Right forelimb (tissue), 1 donor: ENCODE measurements at regions not wholly inside any gene's neighbourhood (a gene's known extent, or its start where the extent isn't known, plus 50 kb on each side); places are given as distances from the start of the nearest gene placed in this dataset.

Experiments used
- DNase-seq: peaks from one replicate; pipeline ENCODE4 v3.0.0-alpha.2; 2018

DNA sequence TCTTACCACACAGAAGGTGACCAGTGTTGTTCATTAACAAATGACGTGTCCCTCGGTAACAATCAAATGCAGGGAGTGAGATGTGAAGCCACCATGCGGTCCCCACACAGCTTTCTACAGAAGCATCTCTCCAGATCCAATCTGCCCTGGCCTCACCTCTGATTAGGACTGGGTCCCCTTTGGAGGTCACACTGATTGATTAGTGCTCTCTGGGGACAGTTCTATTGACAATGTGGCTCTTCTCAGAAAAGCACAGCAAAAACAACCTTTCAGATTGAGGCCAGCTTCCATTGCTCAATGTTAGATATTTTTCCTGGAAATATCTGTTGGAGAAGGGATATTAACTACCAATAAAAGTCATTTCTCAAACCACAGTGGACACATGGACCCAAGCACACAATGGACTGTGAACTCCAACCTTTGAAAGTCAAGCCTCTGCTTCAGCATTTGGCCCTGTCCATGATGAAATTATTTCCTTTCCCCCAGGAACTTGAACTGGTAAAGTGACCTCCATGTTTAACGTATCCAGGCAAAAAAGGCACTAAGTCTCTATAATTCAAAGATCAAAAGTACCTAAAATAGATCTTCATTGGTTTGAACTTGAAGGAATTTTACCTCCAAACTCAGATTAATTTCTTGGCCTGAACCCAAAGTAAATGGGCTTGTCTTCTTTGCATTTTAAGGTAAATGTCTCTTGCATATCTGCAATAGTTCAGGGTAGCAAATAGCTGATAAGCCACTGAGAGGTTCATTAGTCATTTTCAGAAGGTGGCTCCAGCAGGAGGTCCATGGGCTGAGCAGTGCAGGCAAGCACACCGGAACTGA lies 118.5 kb downstream of the FOXA2 start:
- no peak for DNase-seq

DNA sequence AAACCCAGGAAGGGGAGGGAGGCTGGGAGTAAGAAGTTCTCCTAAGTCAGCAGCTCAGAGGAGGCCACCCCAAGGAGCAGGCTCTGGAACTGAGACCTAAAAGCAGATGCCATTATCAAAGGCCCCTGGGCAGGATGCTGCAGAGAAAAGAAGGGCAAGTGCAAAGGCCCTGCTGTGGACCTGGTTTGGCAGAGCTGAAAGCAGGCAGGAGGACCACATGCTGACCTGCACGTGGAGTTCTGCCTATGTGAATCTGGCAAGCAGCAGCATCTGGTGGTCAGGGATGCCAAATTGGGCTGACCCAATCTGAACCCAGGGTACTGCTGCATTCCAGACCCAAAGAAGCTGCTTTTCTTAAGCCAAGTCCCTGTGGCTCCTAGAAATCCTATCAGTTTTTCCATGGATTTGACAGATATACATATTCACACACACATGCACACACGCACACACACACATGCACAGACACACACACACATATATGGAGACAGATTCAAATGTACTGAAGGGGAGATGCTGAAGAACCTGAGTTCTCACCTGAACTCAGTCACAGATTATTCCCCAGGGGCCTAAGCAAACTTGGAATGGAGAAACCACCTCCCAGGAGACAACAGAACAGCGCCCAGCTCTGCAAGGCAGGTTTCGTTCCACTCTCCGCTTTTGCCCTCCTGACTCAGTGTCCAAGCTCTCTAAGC lies 119.9 kb downstream of the FOXA2 start:
- no peak for DNase-seq

DNA sequence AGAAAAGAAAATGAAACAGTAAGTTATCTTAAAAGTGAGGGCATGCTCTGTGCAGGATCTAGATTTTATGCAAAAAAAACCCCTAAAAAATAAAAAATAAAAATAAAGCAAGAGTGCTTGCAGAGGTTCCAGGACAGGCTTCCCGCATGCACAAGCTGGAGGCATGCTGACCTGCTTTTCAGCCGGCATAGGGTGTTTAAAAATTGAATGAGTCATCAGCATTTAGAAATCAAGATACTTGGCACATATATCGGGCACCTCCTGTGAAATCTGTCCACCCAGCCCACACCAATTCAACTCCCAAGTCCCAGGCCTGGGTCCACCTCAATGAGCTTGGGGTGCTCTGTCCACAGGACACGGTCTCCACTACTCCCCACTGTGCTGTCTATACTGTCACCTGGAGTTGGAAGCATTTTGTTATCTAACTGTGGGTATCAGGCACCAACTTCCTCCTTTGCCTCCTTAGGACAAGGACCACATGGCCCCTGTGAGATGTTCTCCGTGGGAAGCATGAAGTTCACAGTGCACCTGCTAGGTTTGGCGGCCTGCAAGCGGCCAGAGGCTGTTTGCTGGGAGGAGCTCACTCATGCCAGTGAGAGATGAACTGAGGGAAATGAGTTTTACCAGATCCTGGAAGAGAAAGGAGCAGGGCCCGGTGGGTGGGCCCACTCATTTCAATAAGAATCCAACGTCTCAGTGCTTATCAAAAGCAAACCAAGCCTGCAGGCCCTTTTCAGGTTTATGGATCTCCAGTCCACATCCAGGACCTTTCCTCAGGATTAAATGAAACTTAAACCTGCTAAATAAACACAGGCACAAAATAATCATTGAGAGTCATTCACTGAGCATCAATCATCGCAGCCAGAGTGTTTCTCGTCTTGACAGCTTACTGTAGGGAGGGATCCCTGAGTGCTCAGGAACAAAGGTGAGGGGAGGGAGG lies 121.1 kb downstream of the FOXA2 start:
- no peak for DNase-seq

DNA sequence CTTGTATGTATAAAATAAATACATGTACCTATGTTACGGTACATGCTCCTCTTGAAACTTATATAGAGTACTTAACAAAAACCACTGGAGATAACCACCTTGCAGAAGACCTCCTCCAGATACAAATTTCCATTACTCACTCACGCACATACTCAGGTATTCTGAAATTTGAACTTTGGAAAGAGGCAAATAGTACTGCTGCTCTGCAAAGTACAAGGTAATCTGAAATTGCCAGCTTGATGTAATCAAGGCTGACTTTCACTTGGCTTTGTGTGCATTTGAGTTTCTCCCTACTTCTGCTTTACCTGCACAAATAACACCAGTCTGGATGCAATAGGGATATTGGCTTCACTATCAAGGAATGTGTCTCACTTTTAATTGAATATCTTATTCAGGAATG lies 123.6 kb downstream of the FOXA2 start:
- no peak for DNase-seq

DNA sequence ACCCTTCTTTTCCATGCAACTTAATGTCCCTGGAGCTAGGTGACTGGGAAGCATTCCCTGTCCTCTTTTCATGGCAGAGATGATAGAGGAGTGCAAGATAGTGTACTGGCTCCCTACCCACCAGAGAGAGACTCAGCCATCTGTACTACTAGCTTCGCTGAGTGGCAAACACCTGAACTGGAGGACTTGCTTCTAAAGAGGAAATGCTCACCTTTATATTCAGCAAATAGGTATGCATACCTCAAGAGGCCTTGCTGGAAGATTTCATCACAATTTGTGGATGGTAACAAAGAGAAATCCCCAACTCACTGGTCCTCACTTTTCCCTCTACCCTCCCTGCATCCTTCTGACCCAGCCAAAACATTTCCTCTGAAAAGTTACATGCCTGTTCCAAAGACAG lies 124.1 kb downstream of the FOXA2 start:
- DNase-seq = no peak

DNA sequence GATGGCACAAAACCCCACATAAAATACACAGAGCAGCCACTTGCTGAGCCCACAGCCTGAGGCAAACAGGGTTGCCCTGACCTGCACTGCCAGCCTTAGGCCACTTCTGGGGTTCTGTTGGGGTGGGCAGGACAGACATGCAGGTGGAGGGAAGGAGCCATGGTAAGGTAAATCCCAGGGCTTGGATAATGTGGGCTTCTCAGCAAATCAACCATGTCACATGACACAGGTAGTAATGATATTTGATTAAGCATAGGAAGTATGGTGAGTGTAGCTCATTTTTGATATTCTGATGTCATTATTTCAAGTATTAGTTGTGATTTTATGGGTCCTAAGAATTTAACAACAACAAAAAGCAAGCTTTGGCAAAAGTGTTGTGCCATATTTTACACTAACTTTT lies 124.6 kb downstream of the FOXA2 start:
- no peak for DNase-seq

DNA sequence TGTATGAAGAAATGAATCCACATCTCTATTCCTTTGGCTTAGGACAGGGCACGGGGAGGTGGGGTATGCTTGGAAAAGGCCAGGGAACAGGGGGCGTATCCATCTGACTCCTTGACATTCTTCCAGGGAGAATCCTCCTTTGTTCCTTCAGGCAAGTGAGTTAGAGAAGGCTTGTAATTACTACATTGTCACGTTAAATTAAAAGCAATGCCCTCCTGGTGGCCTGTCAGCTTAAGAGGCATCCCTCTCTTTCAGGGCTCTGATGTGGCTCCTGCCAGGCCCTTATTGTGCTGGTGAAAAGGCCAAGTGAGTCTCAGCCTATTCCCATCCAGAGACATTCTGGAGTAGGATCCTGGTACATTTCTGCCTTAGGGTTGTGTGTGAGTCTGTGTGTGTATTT lies 128.3 kb downstream of the FOXA2 start:
- no peak for DNase-seq

DNA sequence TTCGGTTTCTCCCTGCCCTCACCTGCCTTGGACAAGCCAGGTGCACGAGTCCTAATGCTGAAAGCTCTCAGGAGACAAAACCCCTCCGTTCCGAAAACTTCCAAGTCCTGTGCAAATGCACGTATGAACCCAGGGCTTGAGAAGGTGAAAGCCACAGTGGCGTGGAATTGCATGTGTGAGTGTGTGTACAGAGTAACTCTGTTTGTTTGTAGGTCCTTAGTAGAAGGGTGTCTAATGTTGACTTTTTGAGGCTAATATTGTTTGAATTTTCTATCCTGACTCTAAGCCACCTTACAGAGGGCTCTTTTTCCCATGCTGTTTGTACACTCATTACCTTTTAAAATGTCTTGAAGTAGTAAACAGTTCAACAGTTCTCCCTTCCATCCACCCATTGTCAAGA lies 129.1 kb downstream of the FOXA2 start:
- DNase-seq = no peak

DNA sequence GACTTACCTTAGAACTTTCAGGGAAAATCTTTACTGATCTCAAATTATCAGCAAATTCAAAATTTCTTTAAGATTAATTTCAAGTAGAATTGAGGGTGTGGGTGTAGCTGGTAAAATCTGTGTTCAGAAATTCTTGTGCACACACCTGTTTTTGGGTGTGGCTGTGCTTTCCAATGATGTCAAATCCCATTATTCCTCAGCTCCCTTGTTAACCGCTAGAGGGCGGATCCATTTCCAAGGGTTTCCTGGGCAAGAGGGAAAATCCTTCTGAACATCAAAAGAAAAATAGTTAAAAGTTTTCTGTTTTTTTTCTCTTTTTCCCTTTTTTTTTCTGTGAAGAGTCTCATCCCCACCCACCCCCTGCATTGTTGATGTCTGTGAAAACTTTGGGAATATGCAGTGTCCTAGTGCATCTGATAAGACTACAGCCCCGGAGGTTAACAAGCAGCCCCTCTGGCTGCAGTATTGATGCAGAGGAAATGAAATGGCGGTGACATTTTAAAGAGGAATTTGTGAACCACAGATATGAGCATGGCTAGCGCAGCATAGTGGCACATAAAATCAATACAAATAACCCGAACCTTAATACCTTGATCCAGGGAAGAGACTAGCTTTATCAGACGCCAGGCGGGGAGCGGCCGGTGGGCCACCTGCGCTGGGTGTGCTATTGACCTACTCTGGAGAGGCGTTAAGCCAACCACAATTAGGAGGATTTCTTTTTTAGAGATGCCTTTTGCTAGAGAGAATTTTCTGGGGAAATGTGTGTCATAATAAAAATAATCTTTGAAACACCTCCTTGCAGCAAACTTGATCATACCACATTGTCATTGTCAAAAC lies 130.9 kb downstream of the FOXA2 start:
- no peak for DNase-seq

DNA sequence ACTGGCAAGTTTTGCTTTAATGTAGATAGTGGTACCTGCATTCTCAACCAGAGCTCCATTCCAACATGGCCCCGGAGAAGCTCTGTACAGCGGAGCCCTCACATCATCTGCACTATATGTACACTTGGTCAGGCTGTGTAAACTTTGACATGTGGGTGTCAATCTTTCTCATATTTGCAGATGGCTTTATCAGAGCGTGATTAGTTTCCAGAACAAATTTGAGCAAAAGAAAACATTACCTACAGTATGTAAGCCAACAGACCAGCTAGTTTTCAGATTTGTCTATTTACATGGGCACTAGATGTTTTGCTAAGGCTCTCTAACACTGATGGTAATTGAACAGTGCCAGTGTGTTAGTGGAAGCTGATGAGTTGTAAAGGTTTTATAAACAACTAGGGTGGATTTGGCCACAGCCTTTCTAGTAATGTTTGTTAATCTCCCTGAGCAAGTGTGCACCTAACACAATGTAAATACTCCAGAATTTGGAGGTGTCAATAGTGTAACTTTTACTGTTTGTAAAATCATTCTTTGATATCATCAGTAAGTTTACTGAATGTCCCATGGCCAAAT lies 131.8 kb downstream of the FOXA2 start:
- no peak for DNase-seq

DNA sequence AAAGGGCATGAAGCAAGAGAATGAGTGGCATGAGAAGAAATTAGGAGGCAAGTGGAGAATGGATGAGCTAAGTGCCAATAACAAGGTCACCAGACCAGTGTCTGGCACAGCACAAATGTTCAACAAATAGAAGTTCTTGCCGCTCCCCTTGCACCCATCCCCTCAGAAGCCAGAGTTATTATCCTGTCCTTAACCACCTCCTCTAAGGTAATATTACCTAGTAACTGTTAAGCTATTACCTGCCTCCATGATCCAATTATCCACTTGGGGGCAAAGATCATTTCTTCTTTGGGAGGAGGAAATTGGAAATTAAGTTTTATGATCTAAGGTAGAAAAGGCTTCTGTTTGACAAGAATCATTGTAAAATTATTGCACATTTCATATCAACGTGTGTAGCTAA lies 133.8 kb downstream of the FOXA2 start:
- DNase-seq = no peak

DNA sequence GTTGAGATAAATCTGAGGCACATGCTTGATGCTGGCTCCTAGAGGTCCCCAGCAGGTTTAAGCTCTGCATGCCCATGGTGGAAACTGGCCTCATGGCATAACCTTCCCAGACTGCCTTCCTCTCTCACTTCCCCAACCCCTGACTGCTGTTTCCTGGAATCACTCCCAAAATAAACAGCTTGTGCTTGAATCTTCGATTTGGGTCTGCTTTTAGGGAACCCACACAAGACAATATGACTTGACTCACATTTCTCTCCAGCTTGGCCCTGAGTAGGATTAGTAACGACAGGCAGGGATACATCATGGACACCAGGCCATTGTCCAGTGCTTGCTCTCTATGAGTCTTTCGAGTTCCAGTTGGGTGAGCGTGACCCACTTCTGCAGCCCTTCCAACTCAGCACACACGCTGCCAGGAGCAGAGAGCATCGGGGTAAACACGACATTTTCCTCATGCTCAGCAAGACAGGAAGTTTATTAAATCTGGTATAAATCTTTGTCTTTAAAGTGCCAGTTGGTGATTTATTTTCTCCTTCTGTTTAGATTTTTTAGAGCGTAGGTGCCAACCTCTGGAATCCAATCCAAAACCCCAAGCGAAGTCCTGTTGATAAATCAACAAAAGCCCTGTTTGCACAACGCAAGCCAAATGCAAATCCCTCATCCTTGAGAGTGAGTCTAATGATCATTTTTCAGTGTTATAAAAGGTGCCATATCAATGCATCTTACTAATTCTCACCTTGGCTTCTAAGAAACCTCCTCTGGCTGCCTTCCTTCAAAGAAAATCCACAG lies 135.0 kb downstream of the FOXA2 start:
- no peak for DNase-seq

DNA sequence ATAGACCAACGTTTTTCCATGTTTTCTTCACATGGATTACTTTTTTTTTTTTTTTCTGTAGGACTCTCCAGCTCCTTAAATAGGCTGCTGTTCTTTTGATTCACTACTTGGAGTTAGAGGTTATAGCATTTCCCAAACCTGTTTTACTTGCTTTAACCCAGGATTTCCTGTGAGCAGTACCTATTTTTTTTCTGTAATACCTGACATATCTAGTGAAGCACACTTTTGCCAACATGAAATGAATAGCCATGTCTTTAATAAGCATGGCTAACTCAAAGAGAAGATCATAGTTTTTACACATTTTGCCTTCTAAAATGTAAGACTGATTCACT lies 137.0 kb downstream of the FOXA2 start:
- DNase-seq = no peak

DNA sequence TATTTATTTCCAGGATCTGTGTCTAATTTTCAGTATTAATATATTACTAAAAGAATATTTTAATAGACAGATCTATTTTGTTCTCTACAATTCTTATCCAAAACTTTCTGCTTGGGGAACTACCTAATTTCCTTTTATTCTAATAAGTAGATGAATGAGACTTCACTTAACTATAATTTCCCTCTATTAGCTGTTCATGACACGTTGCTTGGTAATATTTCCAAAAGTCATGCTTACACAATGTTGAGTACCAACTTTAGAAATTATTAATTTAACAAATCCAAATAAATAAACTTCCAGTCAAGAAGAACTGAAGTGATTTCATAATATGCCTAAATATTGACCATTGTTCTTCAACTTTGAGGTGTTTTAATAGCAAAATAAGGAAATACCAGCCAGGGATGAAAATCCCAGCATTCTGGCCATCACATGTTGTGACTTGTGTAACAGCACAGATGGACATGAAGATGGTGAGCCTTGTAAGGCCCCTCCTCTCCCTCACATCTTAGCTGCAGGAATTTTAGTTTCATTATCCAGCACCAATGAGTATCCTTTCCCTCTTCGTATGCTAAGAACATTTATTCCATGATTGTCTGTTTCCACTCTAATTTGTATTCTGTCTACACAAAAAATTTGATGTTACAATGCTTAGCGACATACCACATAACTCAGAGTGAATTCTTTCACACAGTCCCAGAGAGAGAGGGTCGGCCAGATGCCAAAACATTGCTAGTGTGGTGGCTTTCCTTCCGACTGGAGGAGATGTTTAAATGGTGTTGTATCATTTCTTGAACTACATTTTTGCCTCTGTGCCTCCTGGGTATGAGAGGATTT lies 137.5 kb downstream of the FOXA2 start:
- no peak for DNase-seq

DNA sequence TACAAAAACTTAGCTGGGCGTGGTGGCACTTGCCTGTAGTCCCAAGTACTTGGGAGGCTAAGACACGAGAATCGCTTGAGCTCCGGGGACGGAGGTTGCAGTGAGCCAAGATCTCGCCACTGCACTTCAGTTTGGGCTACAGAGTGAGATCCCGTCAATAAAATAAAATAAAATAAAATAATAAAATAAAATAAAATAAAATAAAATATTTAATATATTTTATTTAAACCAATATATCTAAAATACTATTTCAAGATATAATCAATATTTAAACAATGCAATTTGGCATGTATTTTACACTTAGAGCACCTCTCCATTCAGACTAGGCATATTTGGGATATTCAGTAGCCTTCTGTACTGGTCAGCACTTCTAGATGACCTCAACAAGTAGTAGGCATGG lies 142.1 kb downstream of the FOXA2 start:
- no peak for DNase-seq

DNA sequence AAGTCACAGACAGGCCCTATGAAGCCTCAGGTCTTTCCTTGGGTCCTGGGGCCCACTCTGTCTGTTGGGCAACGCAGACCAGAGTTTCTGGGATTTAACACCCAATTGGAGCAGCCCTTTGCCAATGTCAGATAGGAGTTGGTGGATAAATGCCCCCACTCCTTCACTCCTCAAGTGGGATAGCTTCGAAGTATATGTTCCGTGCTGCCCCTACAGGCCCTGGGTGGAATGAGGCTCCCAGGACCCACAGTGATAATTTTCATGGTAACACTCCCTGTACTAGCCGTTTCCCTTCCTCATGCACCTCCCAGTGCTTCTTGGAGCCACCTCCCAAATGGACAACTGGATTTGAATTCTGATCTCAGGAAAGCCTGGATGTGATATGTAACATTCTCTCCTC lies 145.4 kb downstream of the FOXA2 start:
- DNase-seq = no peak

DNA sequence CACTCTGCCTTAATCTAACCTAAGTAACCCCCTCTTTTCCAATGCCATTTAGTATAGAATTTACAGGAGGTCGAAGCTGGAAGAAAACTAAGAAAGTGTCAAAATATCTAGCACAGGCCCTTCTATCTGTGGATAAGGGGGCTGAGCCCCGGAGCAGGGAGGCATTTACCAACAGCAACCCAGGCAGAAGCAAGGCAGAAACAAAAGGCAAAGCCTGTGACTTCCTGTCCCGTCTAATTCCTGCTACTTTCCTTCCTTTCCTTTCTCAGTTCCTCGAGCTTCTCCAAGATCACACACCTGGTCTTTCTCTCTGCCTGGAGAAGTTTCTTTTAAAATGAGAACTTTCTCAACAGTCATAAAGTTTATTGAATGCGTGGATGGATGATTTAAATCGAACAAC lies 146.0 kb downstream of the FOXA2 start:
- DNase-seq = no peak

DNA sequence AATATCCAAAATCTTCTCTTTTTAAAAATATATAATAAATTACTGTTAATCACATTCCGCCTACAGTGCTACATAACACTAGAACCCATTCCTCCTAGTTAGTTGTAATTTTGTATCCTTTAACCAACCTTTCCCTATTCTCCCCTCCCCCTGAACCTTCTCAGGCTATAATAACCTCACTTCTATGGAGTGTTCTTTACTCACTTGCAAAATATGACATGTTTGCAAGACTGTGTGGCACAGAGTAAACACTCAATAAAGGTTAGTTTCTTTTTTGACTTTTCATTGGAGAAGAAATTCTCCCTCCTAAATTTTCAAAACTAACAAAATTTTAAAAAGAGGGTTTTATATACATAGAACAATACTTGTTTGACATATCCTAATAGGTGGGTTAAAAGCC lies 147.0 kb downstream of the FOXA2 start:
- DNase-seq = no peak

DNA sequence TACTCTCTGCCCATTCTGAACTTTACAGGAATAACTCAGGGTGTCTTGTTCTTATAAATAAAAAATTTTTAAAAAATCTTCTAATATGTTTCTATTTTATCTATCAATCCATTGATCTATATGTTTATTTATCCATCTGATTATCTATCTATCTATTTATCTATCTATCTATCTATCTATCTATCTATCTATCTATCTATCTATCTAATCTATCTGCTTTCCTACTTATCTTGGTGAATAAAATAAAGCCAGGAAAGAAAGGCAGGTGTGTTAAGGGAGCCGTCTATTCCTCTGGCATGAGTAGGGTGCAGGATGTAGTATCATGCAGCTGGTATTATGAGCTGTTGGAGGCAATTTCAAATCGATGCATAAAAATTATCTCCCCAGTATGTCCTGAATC lies 153.0 kb downstream of the FOXA2 start:
- no peak for DNase-seq

DNA sequence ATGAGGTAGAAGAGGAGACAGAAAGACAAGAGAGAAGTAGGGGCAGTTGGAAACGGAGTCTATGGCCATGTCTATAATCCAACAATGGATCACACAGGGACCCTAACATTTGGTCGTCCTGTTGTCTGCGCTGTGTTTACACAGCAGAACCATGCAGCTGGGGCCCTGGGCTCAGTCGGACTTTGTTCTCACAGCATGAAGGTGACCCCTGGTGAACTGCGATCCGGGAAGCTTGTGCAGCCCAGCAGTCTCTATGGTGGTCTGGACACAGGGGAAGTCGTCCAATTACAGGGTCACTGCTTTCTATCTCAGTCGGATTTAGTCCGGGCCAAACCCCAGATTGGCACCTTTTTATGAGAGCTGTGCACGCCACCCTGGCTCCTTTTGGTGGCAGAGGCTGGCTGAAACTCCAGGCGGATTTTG lies 153.6 kb downstream of the FOXA2 start:
- DNase-seq = no peak
